ENCODE measurements at regions not wholly inside any gene's neighbourhood (a gene's known extent, or its start where the extent isn't known, plus 50 kb on each side); places are given as distances from the start of the nearest gene placed in this dataset.

GRCh38 chrX:10045327-10046000 lies 78.3 kb downstream of the CLDN34 start:
- DNase-seq (ENCODE audit: low read depth): no peak
- H3K4me3 ChIP-seq (ENCODE audit: low read depth, low read length): no peak overlapping the region
- no peak for TF ChIP-seq CTCF (conservative IDR thresholded peaks at IDR 0.05; ENCODE audit: low read depth, low read length)

GRCh38 chrX:10047133-10047532 lies 80.0 kb downstream of the CLDN34 start:
- DNase-seq (ENCODE audit: low read depth): no peak
- H3K4me3 ChIP-seq (ENCODE audit: low read depth, low read length): no peak overlapping the region
- TF ChIP-seq CTCF (conservative IDR thresholded peaks at IDR 0.05; ENCODE audit: low read depth, low read length): no peak

- no peak for TF ChIP-seq CTCF (conservative IDR thresholded peaks at IDR 0.05; ENCODE audit: low read depth, low read length)
- DNase-seq (ENCODE audit: low read depth): no peak
- no peak overlapping the region for H3K4me3 ChIP-seq (ENCODE audit: low read depth, low read length)
Observed at GRCh38 chrX:10047631-10048030, 80.5 kb downstream of the CLDN34 start.

- no peak for TF ChIP-seq CTCF (conservative IDR thresholded peaks at IDR 0.05; ENCODE audit: low read depth, low read length)
- DNase-seq (ENCODE audit: low read depth): no peak
- H3K4me3 ChIP-seq (ENCODE audit: low read depth, low read length): no peak overlapping the region
Observed at GRCh38 chrX:10048076-10048475, 80.9 kb downstream of the CLDN34 start.

GRCh38 chrX:10048707-10049106 lies 81.5 kb downstream of the CLDN34 start:
- no peak for DNase-seq (ENCODE audit: low read depth)
- no peak overlapping the region for H3K4me3 ChIP-seq (ENCODE audit: low read depth, low read length)
- no peak for TF ChIP-seq CTCF (conservative IDR thresholded peaks at IDR 0.05; ENCODE audit: low read depth, low read length)

GRCh38 chrX:10049236-10049635 lies 82.1 kb downstream of the CLDN34 start:
- no peak for DNase-seq (ENCODE audit: low read depth)
- TF ChIP-seq CTCF (conservative IDR thresholded peaks at IDR 0.05; ENCODE audit: low read depth, low read length): no peak
- no peak overlapping the region for H3K4me3 ChIP-seq (ENCODE audit: low read depth, low read length)

GRCh38 chrX:10050481-10050880 lies 83.3 kb downstream of the CLDN34 start:
- no peak for TF ChIP-seq CTCF (conservative IDR thresholded peaks at IDR 0.05; ENCODE audit: low read depth, low read length)
- H3K4me3 ChIP-seq (ENCODE audit: low read depth, low read length): no peak overlapping the region
- no peak for DNase-seq (ENCODE audit: low read depth)

All from epithelial cell of proximal tubule (primary cell).